Mesendoderm (in vitro differentiated cells): ENCODE measurements at regions not wholly inside any gene's neighbourhood (a gene's known extent, or its start where the extent isn't known, plus 50 kb on each side); places are given as distances from the start of the nearest gene placed in this dataset.
"Not testable (repeated sequence)": the region's sequence is repeated elsewhere in the genome, so short reads cannot be mapped to it uniquely, and the experiment has no call there.

Experiments used
- DNase-seq: peaks from one replicate; pipeline ENCODE4 v3.0.0; 2013
- H2AK5ac ChIP-seq: 2 replicates; pipeline ENCODE4 v1.6.1; 2013; ENCODE audit warnings: low read length, inconsistent platforms
- H2BK120ac ChIP-seq: 2 replicates; pipeline ENCODE4 v1.6.1; 2013; ENCODE audit warnings: low read depth, mild to moderate bottlenecking, low read length, moderate library complexity, mixed read lengths
- H2BK15ac ChIP-seq: replicated peaks from 2 replicates; pipeline ENCODE4 v1.6.1; 2013; ENCODE audit warnings: low read depth, mild to moderate bottlenecking, moderate library complexity
- H2BK5ac ChIP-seq: 2 replicates; pipeline ENCODE4 v1.6.1; 2013; ENCODE audit warnings: low read length, inconsistent platforms
- H3K18ac ChIP-seq: 2 replicates; pipeline ENCODE4 v1.6.1; 2013; ENCODE audit warnings: mild to moderate bottlenecking, low read length, mixed read lengths
- H3K23ac ChIP-seq: one replicate; pipeline ENCODE4 v1.6.1; 2013; ENCODE audit warnings: low read length
- H3K27ac ChIP-seq: 2 replicates; pipeline ENCODE4 v1.5.1; 2013; ENCODE audit warnings: low read depth, mild to moderate bottlenecking, inconsistent platforms, low read length, moderate library complexity
- H3K27me3 ChIP-seq: 2 replicates; pipeline ENCODE4 v1.6.1; 2013; ENCODE audit warnings: low read length, control low read depth, mild to moderate bottlenecking, inconsistent platforms; ENCODE audit not compliant: insufficient read depth, poor library complexity
- H3K36me3 ChIP-seq: 2 replicates; pipeline ENCODE4 v1.6.1; 2013; ENCODE audit warnings: low read length, inconsistent platforms; ENCODE audit not compliant: control insufficient read depth, insufficient read depth
- H3K4ac ChIP-seq: one replicate; pipeline ENCODE4 v1.6.1; 2013; ENCODE audit warnings: low read depth, mild to moderate bottlenecking, low read length, moderate library complexity
- H3K4me1 ChIP-seq: 2 replicates; pipeline ENCODE4 v1.6.1; 2013; ENCODE audit warnings: low read depth, low read length, inconsistent platforms; ENCODE audit not compliant: control insufficient read depth
- H3K4me2 ChIP-seq: 2 replicates; pipeline ENCODE4 v1.6.1; 2013; ENCODE audit warnings: low read length
- H3K4me3 ChIP-seq: 2 replicates; pipeline ENCODE4 v1.5.1; 2013; ENCODE audit warnings: mild to moderate bottlenecking, low read length
- H3K56ac ChIP-seq: one replicate; pipeline ENCODE4 v1.6.1; 2013; ENCODE audit warnings: low read length
- H3K79me1 ChIP-seq: 2 replicates; pipeline ENCODE4 v1.6.1; 2013; ENCODE audit warnings: low read length, inconsistent platforms
- H3K79me2 ChIP-seq: 2 replicates; pipeline ENCODE4 v1.6.1; 2013; ENCODE audit warnings: mild to moderate bottlenecking, low read length; ENCODE audit not compliant: control insufficient read depth, insufficient read depth
- H3K9ac ChIP-seq: 2 replicates; pipeline ENCODE4 v1.6.1; 2013; ENCODE audit warnings: low read length, inconsistent platforms
- H4K5ac ChIP-seq: one replicate; pipeline ENCODE4 v1.6.1; 2013; ENCODE audit warnings: low read length
- H4K8ac ChIP-seq: one replicate; pipeline ENCODE4 v1.6.1; 2013; ENCODE audit warnings: low read depth, mild to moderate bottlenecking, control low read depth, low read length, moderate library complexity
- WGBS: extraction: QIAGEN DNeasy Blood & Tissue Kit; methylation state at CpG from one replicate; pipeline ENCODE4 v1.1.7; 2013; ENCODE audit warnings: low lambda C conversion rate, missing lambda C conversion rate; ENCODE audit not compliant: insufficient coverage; ENCODE audit errors: extremely low coverage; 5-methylcytosine and 5-hydroxymethylcytosine counted together

- no peak overlapping the region for H3K4ac ChIP-seq
- no peak overlapping the region for H3K4me2 ChIP-seq
- no peaks in the 10 kb centered on the region for H3K4me1 ChIP-seq
- H3K79me2 ChIP-seq = no peaks in the 10 kb centered on the region
- no peak overlapping the region for H3K9ac ChIP-seq
- H3K27me3 ChIP-seq = no peaks in the 10 kb centered on the region
- H3K23ac ChIP-seq = no peak overlapping the region
- H3K56ac ChIP-seq = no peak overlapping the region
- no peak for DNase-seq
- no peaks in the 10 kb centered on the region for H3K36me3 ChIP-seq
- H2AK5ac ChIP-seq = no peak overlapping the region
- no peaks in the 10 kb centered on the region for H3K79me1 ChIP-seq
- no peak overlapping the region for H3K4me3 ChIP-seq
- no peak overlapping the region for H2BK5ac ChIP-seq
- no CpG with 5 or more reads among the region's 5 CpGs for WGBS
- no peak overlapping the region for H2BK120ac ChIP-seq
- no peak overlapping the region for H4K5ac ChIP-seq
- H4K8ac ChIP-seq = no peak overlapping the region
- no peak overlapping the region for H2BK15ac ChIP-seq
- no peak overlapping the region for H3K27ac ChIP-seq
- H3K18ac ChIP-seq = no peak overlapping the region
These were observed 499.8 kb downstream of the PID1 start for GRCh38 chr2:228771315-228771714.

DNA sequence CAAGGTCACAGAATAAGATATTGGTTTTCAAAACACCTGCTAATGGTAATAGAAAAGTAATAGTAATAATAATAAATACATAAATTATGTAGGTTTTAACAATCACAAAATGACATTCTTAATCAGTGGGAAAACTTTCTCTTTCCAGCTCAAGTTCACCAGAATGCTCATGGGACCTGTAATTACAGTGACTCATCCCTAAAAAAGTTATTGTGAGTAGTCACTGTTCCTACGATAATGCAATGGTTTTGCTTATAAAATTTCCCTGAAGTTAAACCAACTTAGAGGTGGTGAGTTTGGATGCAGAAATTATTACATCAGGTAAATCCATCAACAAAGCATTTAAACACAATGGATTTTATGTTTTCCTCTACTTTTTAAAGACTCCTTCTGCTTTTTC lies 502.3 kb downstream of the PID1 start:
- no CpG with 5 or more reads among the region's 1 CpG for WGBS
- Histone ChIP-seq H2BK15ac (no peak overlapping the region), H3K9ac (no peak overlapping the region), H3K4me2 (no peak overlapping the region), H4K5ac (no peak overlapping the region), H3K4me3 (no peak overlapping the region), H3K4me1 (no peaks in the 10 kb centered on the region), H3K56ac (no peak overlapping the region), H2BK5ac (no peak overlapping the region), H3K4ac (no peak overlapping the region), H2BK120ac (no peak overlapping the region), H3K18ac (no peak overlapping the region), H3K27me3 (no peaks in the 10 kb centered on the region), H3K79me1 (no peaks in the 10 kb centered on the region), H3K36me3 (no peaks in the 10 kb centered on the region), H3K23ac (no peak overlapping the region), H2AK5ac (no peak overlapping the region), H4K8ac (no peak overlapping the region), H3K27ac (no peak overlapping the region), H3K79me2 (no peaks in the 10 kb centered on the region)
- DNase-seq = no peak

GRCh38 chr2:228768141-228768540 lies 502.9 kb downstream of the PID1 start:
- no CpG with 5 or more reads among the region's 3 CpGs for WGBS
- not testable (repeated sequence) for H2BK5ac ChIP-seq, H2BK120ac ChIP-seq, H3K4ac ChIP-seq, H2BK15ac ChIP-seq, H3K27ac ChIP-seq, H3K79me2 ChIP-seq, H3K4me2 ChIP-seq, H2AK5ac ChIP-seq, H4K5ac ChIP-seq, H3K79me1 ChIP-seq, H3K56ac ChIP-seq, H3K4me1 ChIP-seq, H3K23ac ChIP-seq, H4K8ac ChIP-seq, DNase-seq, H3K4me3 ChIP-seq, H3K27me3 ChIP-seq, H3K18ac ChIP-seq, H3K36me3 ChIP-seq, H3K9ac ChIP-seq

- H3K4me3 ChIP-seq = no peak overlapping the region
- H3K56ac ChIP-seq = no peak overlapping the region
- no peaks in the 10 kb centered on the region for H3K4me1 ChIP-seq
- no peak overlapping the region for H4K5ac ChIP-seq
- H2BK120ac ChIP-seq = no peak overlapping the region
- H3K23ac ChIP-seq = no peak overlapping the region
- no peak overlapping the region for H2AK5ac ChIP-seq
- no peak overlapping the region for H3K4me2 ChIP-seq
- H3K27ac ChIP-seq = no peak overlapping the region
- no peaks in the 10 kb centered on the region for H3K36me3 ChIP-seq
- no peaks in the 10 kb centered on the region for H3K79me2 ChIP-seq
- no peak overlapping the region for H4K8ac ChIP-seq
- no peak overlapping the region for H2BK15ac ChIP-seq
- H3K79me1 ChIP-seq = no peaks in the 10 kb centered on the region
- no peak overlapping the region for H3K18ac ChIP-seq
- DNase-seq = no peak
- H3K9ac ChIP-seq = no peak overlapping the region
- no peak overlapping the region for H2BK5ac ChIP-seq
- H3K27me3 ChIP-seq = no peaks in the 10 kb centered on the region
- no CpG with 5 or more reads among the region's 2 CpGs for whole genome bisulfite sequencing
- H3K4ac ChIP-seq = no peak overlapping the region
These were observed 503.9 kb downstream of the PID1 start for GRCh38 chr2:228767196-228767595.

- no peaks in the 10 kb centered on the region for H3K27me3 ChIP-seq
These were observed 507.6 kb downstream of the PID1 start for GRCh38 chr2:228763379-228763981.

DNA sequence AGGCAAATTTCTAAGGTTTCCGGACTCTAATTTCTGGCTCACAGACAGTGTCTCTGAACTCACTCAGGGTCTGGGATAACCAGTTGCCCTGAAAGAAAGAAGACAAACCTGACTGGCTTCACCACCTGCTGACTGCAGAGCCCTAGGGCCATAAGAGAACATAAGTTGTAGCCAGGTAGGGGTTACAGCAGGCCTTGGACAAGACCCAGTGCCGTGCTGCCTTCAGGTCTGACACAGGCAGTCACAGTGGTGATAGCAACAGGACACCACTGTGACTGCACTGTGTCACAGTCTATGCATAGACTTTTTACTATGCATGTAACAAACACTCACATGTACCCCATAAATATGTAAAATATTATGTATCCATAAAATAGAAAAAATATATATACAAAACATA lies 508.5 kb downstream of the PID1 start:
- Histone ChIP-seq H4K8ac (no peak overlapping the region), H3K4ac (no peak overlapping the region), H3K23ac (no peak overlapping the region), H3K79me2 (no peaks in the 10 kb centered on the region), H3K18ac (no peak overlapping the region), H3K4me2 (no peak overlapping the region), H2BK5ac (no peak overlapping the region), H4K5ac (no peak overlapping the region), H2AK5ac (no peak overlapping the region), H3K27ac (no peak overlapping the region), H3K56ac (no peak overlapping the region), H3K9ac (no peak overlapping the region), H3K4me1 (no peaks in the 10 kb centered on the region), H2BK15ac (no peak overlapping the region), H2BK120ac (no peak overlapping the region), H3K79me1 (no peaks in the 10 kb centered on the region), H3K4me3 (no peak overlapping the region), H3K36me3 (no peaks in the 10 kb centered on the region), H3K27me3 (no peaks in the 10 kb centered on the region)
- no CpG with 5 or more reads among the region's 2 CpGs for WGBS
- DNase-seq = no peak

More at GRCh38 chr2:228763379-228763981, 507.6 kb downstream of the PID1 start:
- no CpG with 5 or more reads among the region's 5 CpGs for WGBS
- Histone ChIP-seq H3K79me1 (no peaks in the 10 kb centered on the region), H3K23ac (no peak overlapping the region), H3K4me2 (no peak overlapping the region), H3K79me2 (no peaks in the 10 kb centered on the region), H3K9ac (no peak overlapping the region), H3K18ac (no peak overlapping the region), H2BK120ac (no peak overlapping the region), H3K4ac (no peak overlapping the region), H3K27ac (no peak overlapping the region), H3K4me1 (no peaks in the 10 kb centered on the region), H4K5ac (no peak overlapping the region), H3K4me3 (no peak overlapping the region), H2AK5ac (no peak overlapping the region), H2BK5ac (no peak overlapping the region), H4K8ac (no peak overlapping the region), H3K56ac (no peak overlapping the region), H2BK15ac (no peak overlapping the region), H3K36me3 (no peaks in the 10 kb centered on the region)
- peak; percentile 56 for DNase-seq
